ENCODE measurements at regions not wholly inside any gene's neighbourhood (a gene's known extent, or its start where the extent isn't known, plus 50 kb on each side); places are given as distances from the start of the nearest gene placed in this dataset.

- Histone ChIP-seq H3K36me3 (replicated peaks in 1 of 2) (no peaks in the 10 kb centered on the region), H3K4me3 (no peak overlapping the region), H3K9me3 (replicated peaks in 1 of 3) (peaks cover 0 to 10% (median 0%) of the 10 kb centered on the region in 3 donors), H3K4me1 (replicated peaks in 1 of 2) (no peaks in the 10 kb centered on the region), H3K27me3 (no peaks in the 10 kb centered on the region), H3K27ac (no peak overlapping the region)
- no peak for DNase-seq
- intact Hi-C loops (cut with DNase I), result no loop called here
- no peak for TF ChIP-seq POLR2A (IDR thresholded peaks at IDR 0.05)
- TF ChIP-seq CTCF (IDR thresholded peaks at IDR 0.05), result no peak
Observed at GRCh38 chr3:168155303-168155702, 59.6 kb upstream of the GOLIM4 start.

GRCh38 chr3:168154089-168154488 is 58.4 kb upstream of the GOLIM4 start:
- intact Hi-C loops (cut with DNase I), result no loop called here
- H3K9me3 ChIP-seq (replicated peaks in 1 of 3), result peaks cover 0 to 10% (median 0%) of the 10 kb centered on the region in 3 donors
- H3K36me3 ChIP-seq (replicated peaks in 1 of 2), result no peaks in the 10 kb centered on the region
- no peaks in the 10 kb centered on the region for H3K27me3 ChIP-seq
- H3K4me3 ChIP-seq, result no peak overlapping the region
- no peak for TF ChIP-seq CTCF (IDR thresholded peaks at IDR 0.05)
- no peak for TF ChIP-seq POLR2A (IDR thresholded peaks at IDR 0.05)
- DNase-seq, result no peak
- no peaks in the 10 kb centered on the region for H3K4me1 ChIP-seq (replicated peaks in 1 of 2)
- 69 to 100% (median 75%) methylated on average over 1 to 2 of the region's 2 CpGs for WGBS, 4 donors
- no peak overlapping the region for H3K27ac ChIP-seq

GRCh38 chr3:168152149-168152548 is 56.4 kb upstream of the GOLIM4 start:
- Histone ChIP-seq H3K27me3 (no peaks in the 10 kb centered on the region), H3K27ac (no peak overlapping the region), H3K36me3 (replicated peaks in 1 of 2) (no peaks in the 10 kb centered on the region), H3K9me3 (replicated peaks in 1 of 3) (peaks cover 0 to 10% (median 0%) of the 10 kb centered on the region in 3 donors), H3K4me3 (no peak overlapping the region), H3K4me1 (replicated peaks in 1 of 2) (no peaks in the 10 kb centered on the region)
- WGBS, 4 donors, result 77 to 88% (median 79%) methylated on average over 1 of the region's 1 CpG
- DNase-seq, result no peak
- intact Hi-C loops (cut with DNase I), result no loop called here
- TF ChIP-seq CTCF (IDR thresholded peaks at IDR 0.05), result no peak
- no peak for TF ChIP-seq POLR2A (IDR thresholded peaks at IDR 0.05)

MicroRNAs in the stretch of these regions (microRNA counts, 767-probe panel; counts per million panel counts)
- 0 counts per million in 2 donors for microRNA hsa-miR-551b-3p

Small RNA genes lying in the stretch of these regions (microRNA-seq; reads per million reads assigned to microRNA genes)
- 0 to 5.8 (median 4.2) reads per million in 3 donors for gene MIR551B

Small RNA genes lying in the stretch of these regions (small RNA-seq; reads per million reads assigned to genes)
- gene MIR551B (0 reads per million in 2 donors), gene RNU2-20P (0 to 0.12 reads per million in 2 donors)

Data from adrenal gland (tissue), 9 donors.